HCT116 (cell line): ENCODE measurements at regions not wholly inside any gene's neighbourhood (a gene's known extent, or its start where the extent isn't known, plus 50 kb on each side); places are given as distances from the start of the nearest gene placed in this dataset.

Source experiments
- ATAC-seq: fragments of 200-7000 bp; cut with Tn5 transposase; 2 replicates; pipeline ENCODE4 v1.9.1; 2020; ENCODE audit warnings: mild to moderate bottlenecking, moderate library complexity
- BruUV-seq: library from RNA; stranded (reverse); fragments of 400-500 nt; replicated peaks from 2 replicates; lab custom pipeline; 2021; lab: Mats Ljungman, UMichigan
- CTCF ChIA-PET: fragments of 300-600 bp; sonication (Branson Sonifier 250); formaldehyde crosslinking; loops from one replicate; lab custom pipeline; 2021; ENCODE audit warnings: antibody characterized with exemption; lab: Charles Lee
- POLR2A ChIA-PET: fragments of 300-600, 350-600 bp; sonication (Branson Sonifier 250); formaldehyde crosslinking; loops from one replicate; lab custom pipeline; 2021; ENCODE audit warnings: antibody characterized with exemption; lab: Charles Lee
- RAD21 ChIA-PET, 2 experiments: fragments of 300-600 bp; sonication (Branson Sonifier 250); formaldehyde crosslinking; loops; one replicate each; lab custom pipeline; 2023; ENCODE audit warnings: low total read pairs in 2 of 2; ENCODE audit not compliant: uncharacterized antibody in 2 of 2, unreplicated experiment in 2 of 2, low non-redundant PET in 1 of 2; lab: Charles Lee
- DNase-seq: peaks from one replicate; pipeline ENCODE4 v3.0.0-alpha.2; 2010; ENCODE audit warnings: low read depth, low spot score
- H2AFZ ChIP-seq: fragments of 200-600 bp; shearing (Covaris generic), sonication (generic); 2 replicates; pipeline ENCODE4 v1.6.1; 2017; ENCODE audit warnings: low read depth, mixed run types, mixed read lengths, antibody characterized with exemption, low read length; ENCODE audit not compliant: poor library complexity, severe bottlenecking
- H3K27ac ChIP-seq: 2 replicates; pipeline ENCODE4 v1.5.1; 2012; ENCODE audit warnings: low read depth, low read length
- H3K27me3 ChIP-seq: fragments of 200-600 bp; sonication (generic); 2 replicates; pipeline ENCODE4 v1.6.1; 2016; ENCODE audit warnings: mixed run types, low read length, mixed read lengths; ENCODE audit not compliant: insufficient read depth
- H3K36me3 ChIP-seq, 2 experiments: fragments of 200-500 bp in 1 of 2; fragments of 200-600 bp in 1 of 2; sonication (Bioruptor generic) in 1 of 2; sonication (generic) in 1 of 2; 2 replicates each; pipeline versions ENCODE4 v1.5.1 to v1.6.1; 2014 to 2016; ENCODE audit warnings: low read length in 2 of 2, inconsistent platforms in 1 of 2, mixed read lengths in 1 of 2, mixed run types in 1 of 2; ENCODE audit not compliant: insufficient read depth in 2 of 2, control insufficient read depth in 1 of 2
- H3K4me1 ChIP-seq, 2 experiments: fragments of 200-600 bp in 1 of 2; sonication (generic) in 1 of 2; 2 replicates each; pipeline versions ENCODE4 v1.5.1 to v1.6.1; 2012 to 2017; ENCODE audit warnings: low read length in 2 of 2, inconsistent platforms in 1 of 2, mild to moderate bottlenecking in 1 of 2, mixed read lengths in 1 of 2, mixed run types in 1 of 2, moderate library complexity in 1 of 2; ENCODE audit not compliant: insufficient read depth in 2 of 2, control insufficient read depth in 1 of 2
- H3K4me2 ChIP-seq: fragments of 200-600 bp; sonication (generic); 2 replicates; pipeline ENCODE4 v1.6.1; 2017; ENCODE audit warnings: mixed run types, low read length, mixed read lengths
- H3K4me3 ChIP-seq, 2 experiments: fragments of 200-600 bp in 1 of 2; sonication (generic) in 1 of 2; replicated peaks in 1 of 2; 2 replicates each; pipeline ENCODE4 v1.5.1; 2011 to 2016; ENCODE audit warnings: low read length in 2 of 2, control low read depth in 1 of 2, low read depth in 1 of 2, mild to moderate bottlenecking in 1 of 2, mixed read lengths in 1 of 2, mixed run types in 1 of 2
- H3K79me2 ChIP-seq: fragments of 200-600 bp; sonication (generic); 2 replicates; pipeline ENCODE4 v1.6.1; 2017; ENCODE audit warnings: mild to moderate bottlenecking, mixed run types, low read length, moderate library complexity, mixed read lengths; ENCODE audit not compliant: insufficient read depth
- H3K9ac ChIP-seq: fragments of 200-600 bp; sonication (generic); 2 replicates; pipeline ENCODE4 v1.6.1; 2016; ENCODE audit warnings: low read length, mixed read lengths
- H3K9me2 ChIP-seq: fragments of 200-600 bp; sonication (generic), shearing (Covaris generic); 2 replicates; pipeline ENCODE4 v1.6.1; 2017; ENCODE audit warnings: mixed run types, mild to moderate bottlenecking, moderate library complexity; ENCODE audit not compliant: insufficient read depth
- H3K9me3 ChIP-seq, 2 experiments: fragments of 200-500 bp in 1 of 2; fragments of 200-600 bp in 1 of 2; sonication (Bioruptor generic) in 1 of 2; sonication (generic) in 1 of 2; 2 replicates each; pipeline ENCODE4 v1.6.1; 2014 to 2017; ENCODE audit warnings: low read length in 2 of 2, mixed read lengths in 2 of 2, inconsistent platforms in 1 of 2, low read depth in 1 of 2, mild to moderate bottlenecking in 1 of 2, mixed run types in 1 of 2, moderate library complexity in 1 of 2; ENCODE audit not compliant: control insufficient read depth in 1 of 2, insufficient read depth in 1 of 2
- H4K20me1 ChIP-seq: fragments of 200-600 bp; sonication (generic), shearing (Covaris generic); 2 replicates; pipeline ENCODE4 v1.6.1; 2017; ENCODE audit warnings: mixed run types, mild to moderate bottlenecking, moderate library complexity; ENCODE audit not compliant: insufficient read depth
- CEBPB ChIP-seq: IDR thresholded peaks from 2 replicates; pipeline ENCODE4 v1.6.1; 2012; ENCODE audit warnings: low read depth
- POLR2A ChIP-seq: IDR thresholded peaks from 2 replicates; pipeline ENCODE4 v1.7.0; 2011; ENCODE audit warnings: borderline replicate concordance; ENCODE audit not compliant: insufficient read depth, insufficient read length; ENCODE audit errors: extremely low read depth
- RAD21 ChIP-seq: IDR thresholded peaks from 2 replicates; pipeline ENCODE4 v1.6.1; 2012; ENCODE audit warnings: low read depth, mild to moderate bottlenecking
- REST ChIP-seq: IDR thresholded peaks from 2 replicates; pipeline ENCODE4 v1.6.1; 2012; ENCODE audit warnings: low read depth
- SP1 ChIP-seq: IDR thresholded peaks from 2 replicates; pipeline ENCODE4 v1.6.1; 2012; ENCODE audit warnings: low read depth
- ZNF274 ChIP-seq: fragments of 200-500 bp; sonication (Bioruptor generic); IDR thresholded peaks from 2 replicates; pipeline ENCODE4 v1.6.1; 2014; ENCODE audit warnings: mild to moderate bottlenecking, low read depth, low read length, inconsistent platforms
- intact Hi-C: fragments of 100-400 bp; cut with micrococcal nuclease; formaldehyde crosslinking; loops from 2 replicates; pipeline ENCODE4 v1.10.0; 2022

DNA sequence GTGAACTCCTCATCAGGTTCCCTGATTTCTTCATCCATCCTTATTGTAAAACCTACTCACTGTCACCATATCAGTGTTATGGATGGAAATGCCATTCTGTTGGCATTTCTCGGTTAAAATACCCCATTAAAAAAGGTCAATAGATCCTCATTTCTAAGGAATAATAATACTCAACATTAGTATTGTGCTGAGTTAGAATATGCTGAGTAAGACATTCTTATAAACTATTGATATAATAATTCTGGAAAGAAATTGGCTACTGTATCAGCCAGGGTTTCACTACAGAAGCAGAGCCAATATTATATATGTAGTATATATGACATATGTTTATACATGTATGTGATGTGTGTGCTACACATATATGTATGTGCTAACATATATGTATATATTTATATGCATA lies 95.4 kb upstream of the KCNH8 start:
- Histone ChIP-seq H3K4me1 (no peaks in the 10 kb centered on the region), H3K9ac (no peak overlapping the region), H3K9me3 (peaks cover 0 to 9% of the 10 kb centered on the region in 2 experiments; a peak in 1 of 4 replicates), H4K20me1 (no peaks in the 10 kb centered on the region), H3K79me2 (no peaks in the 10 kb centered on the region), H3K4me2 (no peak overlapping the region), H3K27me3 (no peaks in the 10 kb centered on the region), H3K4me3 (no peak overlapping the region), H3K9me2 (no peaks in the 10 kb centered on the region), H2AFZ (no peak overlapping the region), H3K36me3 (no peaks in the 10 kb centered on the region), H3K27ac (no peak overlapping the region)
- BruUV-seq, result no TSS peak
- ChIA-PET RAD21 (no interaction called here), CTCF (no interaction called here), POLR2A (no interaction called here)
- intact Hi-C loops, result no loop called here
- ATAC-seq (no peak), DNase-seq (no peak)
- no peak for TF ChIP-seq POLR2A

GRCh38 chr3:19046440-19046839 lies 101.9 kb upstream of the KCNH8 start:
- H3K9ac ChIP-seq, result no peak overlapping the region
- no peaks in the 10 kb centered on the region for H3K9me3 ChIP-seq
- ATAC-seq (no peak), DNase-seq (no peak)
- intact Hi-C loops, result loop anchor here (5.0 kb wide), 1 partner anchor 821 kb away; no protein-coding TSS in a partner anchor
- no peak overlapping the region for H3K4me2 ChIP-seq
- H3K36me3 ChIP-seq, result no peaks in the 10 kb centered on the region
- RAD21 ChIA-PET, result no interaction called here
- no peaks in the 10 kb centered on the region for H3K79me2 ChIP-seq
- no peaks in the 10 kb centered on the region for H4K20me1 ChIP-seq
- no peaks in the 10 kb centered on the region for H3K9me2 ChIP-seq
- POLR2A ChIA-PET, result no interaction called here
- H3K4me3 ChIP-seq, result no peak overlapping the region
- TF ChIP-seq ZNF274, result no peak
- TF ChIP-seq RAD21, result peak; percentile 24; the same call in 1 of the 2 replicates
- TF ChIP-seq SP1, result no peak
- TF ChIP-seq CEBPB, result no peak
- TF ChIP-seq REST, result no peak
- CTCF ChIA-PET, result no interaction called here
- no TSS peak for BruUV-seq
- H3K27ac ChIP-seq, result no peak overlapping the region
- no peak overlapping the region for H2AFZ ChIP-seq
- no peaks in the 10 kb centered on the region for H3K4me1 ChIP-seq
- H3K27me3 ChIP-seq, result no peaks in the 10 kb centered on the region
